Aorta (tissue), 5 donors: ENCODE measurements at regions not wholly inside any gene's neighbourhood (a gene's known extent, or its start where the extent isn't known, plus 50 kb on each side); places are given as distances from the start of the nearest gene placed in this dataset.

Experiments used
- ATAC-seq: fragments of 200-7000 bp; cut with Tn5 transposase; one replicate; pipeline ENCODE4 v1.9.1; 2022; ENCODE audit warnings: moderate library complexity; ENCODE audit not compliant: low FRiP score
- DNase-seq, 2 donors: peaks; one replicate each; pipeline ENCODE4 v3.0.0-alpha.2; 2020
- H3K27ac ChIP-seq, 2 donors: one replicate each; pipeline ENCODE4 v1.5.1; 2013; ENCODE audit warnings: low read length in 2 of 2, mild to moderate bottlenecking in 2 of 2, moderate library complexity in 2 of 2, control low read depth in 1 of 2, inconsistent platforms in 1 of 2, low read depth in 1 of 2
- H3K27me3 ChIP-seq, 2 donors: one replicate each; pipeline ENCODE4 v1.6.1; 2013; ENCODE audit warnings: control low read depth in 1 of 2, low read length in 1 of 2, mild to moderate bottlenecking in 1 of 2, moderate library complexity in 1 of 2; ENCODE audit not compliant: insufficient read depth in 2 of 2, control insufficient read depth in 1 of 2
- H3K36me3 ChIP-seq, 2 donors: one replicate each; pipeline ENCODE4 v1.6.1; 2013; ENCODE audit warnings: control low read depth in 1 of 2, low read length in 1 of 2, mild to moderate bottlenecking in 1 of 2; ENCODE audit not compliant: insufficient read depth in 2 of 2, control insufficient read depth in 1 of 2
- H3K4me1 ChIP-seq, 2 donors: one replicate each; pipeline ENCODE4 v1.6.1; 2013; ENCODE audit warnings: low read length in 2 of 2, control low read depth in 1 of 2, mild to moderate bottlenecking in 1 of 2, moderate library complexity in 1 of 2; ENCODE audit not compliant: insufficient read depth in 2 of 2, control insufficient read depth in 1 of 2
- H3K4me3 ChIP-seq, 2 donors: one replicate each; pipeline ENCODE4 v1.5.1; 2013; ENCODE audit warnings: low read length in 2 of 2, control low read depth in 1 of 2, mild to moderate bottlenecking in 1 of 2
- H3K9me3 ChIP-seq: one replicate; pipeline ENCODE4 v1.6.1; 2013; ENCODE audit warnings: mild to moderate bottlenecking, low read length; ENCODE audit not compliant: control insufficient read depth
- WGBS, 2 donors: extraction: QIAGEN DNeasy Blood & Tissue Kit; methylation state at CpG; one replicate each; pipeline ENCODE4 v1.1.7; 2013; 5-methylcytosine and 5-hydroxymethylcytosine counted together
- intact Hi-C, 2 donors: fragments of 100-400 bp; cut with DNase I; formaldehyde crosslinking; loops; one replicate each; pipeline versions ENCODE4 v1.14.2 to v1.15.0; 2022
- donor health status: healthy with polysubstance abuse.
- donor health status: Bipolar disorder and iron deficiency.
- donor health status: DM: no; HTN: no; CAD: no.
- donor health status: DM: no; HTN: no; CAD: no.
- donor health status: DM: yes; HTN: yes; CAD: no.

GRCh38 chr10:113292086-113292485, 260.8 kb upstream of the HABP2 start:
- Histone ChIP-seq H3K27me3 (no peaks in the 10 kb centered on the region), H3K4me3 (no peak overlapping the region), H3K4me1 (no peaks in the 10 kb centered on the region), H3K36me3 (no peaks in the 10 kb centered on the region), H3K27ac (no peak overlapping the region), H3K9me3 (no peaks in the 10 kb centered on the region)
- intact Hi-C loops: no loop called here
- 87 to 90% methylated on average over 3 of the region's 3 CpGs for WGBS, 2 donors
- no peak for DNase-seq
- no peak for ATAC-seq

GRCh38 chr10:113292743-113293142, 260.1 kb upstream of the HABP2 start:
- no peaks in the 10 kb centered on the region for H3K9me3 ChIP-seq
- ATAC-seq (peak; percentile 22), DNase-seq (no peak)
- no peaks in the 10 kb centered on the region for H3K36me3 ChIP-seq
- no peaks in the 10 kb centered on the region for H3K4me1 ChIP-seq
- 97% methylated on average over 5 of the region's 5 CpGs for WGBS, 2 donors
- no peaks in the 10 kb centered on the region for H3K27me3 ChIP-seq
- no peak overlapping the region for H3K4me3 ChIP-seq
- no peak overlapping the region for H3K27ac ChIP-seq
- intact Hi-C loops: no loop called here

GRCh38 chr10:113293167-113293566, 259.7 kb upstream of the HABP2 start:
- WGBS, 2 donors: 85 to 90% methylated on average over 4 of the region's 4 CpGs
- no peaks in the 10 kb centered on the region for H3K9me3 ChIP-seq

DNA sequence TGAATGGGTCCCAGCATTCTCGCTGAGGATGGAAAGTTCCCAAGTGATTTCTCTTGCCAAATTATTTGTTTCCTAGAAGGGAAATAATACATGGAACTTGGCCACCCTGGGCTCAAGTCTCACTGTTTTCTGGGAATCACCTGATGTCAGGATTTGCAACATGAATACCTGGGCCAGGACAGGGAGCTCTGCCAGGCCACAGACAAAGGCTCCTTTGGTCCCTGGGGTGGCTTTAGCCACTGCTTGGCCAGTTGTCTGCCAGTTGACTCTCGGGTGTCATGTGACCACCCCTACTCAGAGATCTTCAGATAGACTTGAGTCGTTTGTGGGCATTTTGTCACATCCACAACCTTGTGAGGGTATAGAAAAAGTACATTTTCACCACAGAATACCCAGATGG, 258.0 kb upstream of the HABP2 start:
- no peaks in the 10 kb centered on the region for H3K27me3 ChIP-seq
- WGBS, 2 donors: 86 to 88% methylated on average over 3 of the region's 3 CpGs
- ATAC-seq (no peak), DNase-seq (no peak)
- H3K36me3 ChIP-seq: no peaks in the 10 kb centered on the region
- H3K4me1 ChIP-seq: no peaks in the 10 kb centered on the region
- no peaks in the 10 kb centered on the region for H3K9me3 ChIP-seq
- intact Hi-C loops: no loop called here
- H3K4me3 ChIP-seq: no peak overlapping the region
- H3K27ac ChIP-seq: no peak overlapping the region

More at GRCh38 chr10:113293167-113293566, 259.7 kb upstream of the HABP2 start:
- intact Hi-C loops: no loop called here
- no peaks in the 10 kb centered on the region for H3K4me1 ChIP-seq
- DNase-seq (no peak), ATAC-seq (no peak)
- H3K4me3 ChIP-seq: no peak overlapping the region
- no peaks in the 10 kb centered on the region for H3K27me3 ChIP-seq
- no peak overlapping the region for H3K27ac ChIP-seq
- no peaks in the 10 kb centered on the region for H3K36me3 ChIP-seq

- DNase-seq (no peak), ATAC-seq (no peak)
- Histone ChIP-seq H3K4me3 (no peak overlapping the region), H3K4me1 (no peaks in the 10 kb centered on the region), H3K27ac (no peak overlapping the region), H3K27me3 (no peaks in the 10 kb centered on the region), H3K9me3 (no peaks in the 10 kb centered on the region), H3K36me3 (no peaks in the 10 kb centered on the region)
- WGBS, 2 donors: 70% methylated on average over 5 of the region's 5 CpGs
- intact Hi-C loops: no loop called here
Observed at GRCh38 chr10:113297226-113297625, 255.6 kb upstream of the HABP2 start.

- no peak for ATAC-seq
Observed at GRCh38 chr10:113298616-113299015, 254.2 kb upstream of the HABP2 start.

GRCh38 chr10:113300201-113300600, 252.7 kb upstream of the HABP2 start:
- H3K36me3 ChIP-seq: no peaks in the 10 kb centered on the region
- intact Hi-C loops: no loop called here

More at GRCh38 chr10:113298616-113299015, 254.2 kb upstream of the HABP2 start:
- H3K9me3 ChIP-seq: no peaks in the 10 kb centered on the region
- DNase-seq: no peak
- no peaks in the 10 kb centered on the region for H3K27me3 ChIP-seq
- intact Hi-C loops: no loop called here
- H3K36me3 ChIP-seq: no peaks in the 10 kb centered on the region
- no peak overlapping the region for H3K4me3 ChIP-seq
- WGBS, 2 donors: 97 to 98% methylated on average over 6 of the region's 6 CpGs
- no peak overlapping the region for H3K27ac ChIP-seq
- H3K4me1 ChIP-seq: no peaks in the 10 kb centered on the region

GRCh38 chr10:113300617-113301016, 252.2 kb upstream of the HABP2 start:
- DNase-seq: no peak
- H3K9me3 ChIP-seq: no peaks in the 10 kb centered on the region
- no peaks in the 10 kb centered on the region for H3K4me1 ChIP-seq
- ATAC-seq: no peak
- intact Hi-C loops: no loop called here
- no peak overlapping the region for H3K27ac ChIP-seq
- no peaks in the 10 kb centered on the region for H3K27me3 ChIP-seq
- H3K36me3 ChIP-seq: no peaks in the 10 kb centered on the region
- WGBS, 2 donors: 89 to 91% methylated on average over 3 of the region's 3 CpGs
- no peak overlapping the region for H3K4me3 ChIP-seq

More at GRCh38 chr10:113300201-113300600, 252.7 kb upstream of the HABP2 start:
- ATAC-seq: no peak
- H3K9me3 ChIP-seq: no peaks in the 10 kb centered on the region
- no peak overlapping the region for H3K4me3 ChIP-seq
- H3K4me1 ChIP-seq: no peaks in the 10 kb centered on the region
- no peaks in the 10 kb centered on the region for H3K27me3 ChIP-seq
- H3K27ac ChIP-seq: no peak overlapping the region
- DNase-seq: no peak

DNA sequence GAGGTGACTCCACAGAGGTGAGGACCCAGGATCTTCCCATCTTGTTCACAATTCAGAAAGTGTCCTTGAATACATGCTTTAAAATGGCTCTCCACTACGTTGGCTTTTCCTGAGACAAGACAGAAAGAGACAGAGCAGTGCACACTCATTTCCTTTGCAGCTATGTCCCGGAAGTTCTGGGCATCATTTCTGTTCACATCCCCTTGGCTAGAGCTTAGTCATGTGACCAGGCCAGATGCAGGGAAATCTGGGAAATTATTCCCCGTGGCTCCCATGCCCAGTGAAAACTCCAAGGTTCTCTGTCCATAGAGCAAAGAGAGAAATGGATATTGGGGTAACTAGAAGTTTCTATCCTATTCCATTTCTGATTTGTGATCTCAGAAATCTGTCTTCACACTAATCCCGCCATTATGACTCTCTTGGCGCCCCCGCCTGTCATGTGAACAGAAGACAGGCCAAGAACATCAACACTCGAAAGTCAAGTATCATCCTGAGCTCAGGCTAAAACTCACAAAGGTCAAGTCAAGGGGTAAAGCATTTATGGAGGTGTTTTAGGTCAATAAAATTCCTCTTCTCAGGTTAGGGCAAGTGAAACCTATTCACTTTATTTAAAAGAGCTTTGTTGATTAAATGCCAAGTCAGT, 251.4 kb upstream of the HABP2 start:
- H3K4me3 ChIP-seq: no peak overlapping the region
- intact Hi-C loops: no loop called here
- ATAC-seq: no peak
- no peaks in the 10 kb centered on the region for H3K36me3 ChIP-seq
- 86 to 89% methylated on average over 7 of the region's 7 CpGs for WGBS, 2 donors
- no peak overlapping the region for H3K27ac ChIP-seq
- no peaks in the 10 kb centered on the region for H3K9me3 ChIP-seq
- no peaks in the 10 kb centered on the region for H3K4me1 ChIP-seq
- no peaks in the 10 kb centered on the region for H3K27me3 ChIP-seq
- DNase-seq: no peak
